ENCODE measurements at regions not wholly inside any gene's neighbourhood (a gene's known extent, or its start where the extent isn't known, plus 50 kb on each side); places are given as distances from the start of the nearest gene placed in this dataset.

- FAIRE-seq = no peak
These were observed 51.9 kb upstream of the TMEM163 start for GRCh38 chr2:134770702-134771101.

- no peak for FAIRE-seq
These were observed 52.6 kb upstream of the TMEM163 start for GRCh38 chr2:134771313-134771801.

GRCh38 chr2:134772493-134773169 is 53.8 kb upstream of the TMEM163 start:
- FAIRE-seq = no peak

- peak; percentile 70 for FAIRE-seq
These were observed 54.5 kb upstream of the TMEM163 start for GRCh38 chr2:134773335-134773734.

GRCh38 chr2:134773759-134774742 is 55.3 kb upstream of the TMEM163 start:
- FAIRE-seq = no peak

- no peak for FAIRE-seq
These were observed 56.2 kb upstream of the TMEM163 start for GRCh38 chr2:134774786-134775641.

- no peak for FAIRE-seq
These were observed 58.0 kb upstream of the TMEM163 start for GRCh38 chr2:134776836-134777235.

GRCh38 chr2:134777593-134777992 is 58.8 kb upstream of the TMEM163 start:
- FAIRE-seq = no peak

- no peak for FAIRE-seq
These were observed 59.6 kb upstream of the TMEM163 start for GRCh38 chr2:134778372-134778771.

GRCh38 chr2:134780972-134781371 is 57.4 kb upstream of the ACMSD start:
- no peak for FAIRE-seq

- FAIRE-seq = no peak
These were observed 56.3 kb upstream of the ACMSD start for GRCh38 chr2:134782107-134782506.

- peak; percentile 85 for FAIRE-seq
These were observed 55.6 kb upstream of the ACMSD start for GRCh38 chr2:134782792-134783191.

- no peak for FAIRE-seq
These were observed 54.5 kb upstream of the ACMSD start for GRCh38 chr2:134783912-134784311.

GRCh38 chr2:134785659-134786430 is 52.6 kb upstream of the ACMSD start:
- no peak for FAIRE-seq

GRCh38 chr2:134788417-134788816 is 50.0 kb upstream of the ACMSD start:
- FAIRE-seq = no peak
